ENCODE measurements at regions not wholly inside any gene's neighbourhood (a gene's known extent, or its start where the extent isn't known, plus 50 kb on each side); places are given as distances from the start of the nearest gene placed in this dataset.

DNA sequence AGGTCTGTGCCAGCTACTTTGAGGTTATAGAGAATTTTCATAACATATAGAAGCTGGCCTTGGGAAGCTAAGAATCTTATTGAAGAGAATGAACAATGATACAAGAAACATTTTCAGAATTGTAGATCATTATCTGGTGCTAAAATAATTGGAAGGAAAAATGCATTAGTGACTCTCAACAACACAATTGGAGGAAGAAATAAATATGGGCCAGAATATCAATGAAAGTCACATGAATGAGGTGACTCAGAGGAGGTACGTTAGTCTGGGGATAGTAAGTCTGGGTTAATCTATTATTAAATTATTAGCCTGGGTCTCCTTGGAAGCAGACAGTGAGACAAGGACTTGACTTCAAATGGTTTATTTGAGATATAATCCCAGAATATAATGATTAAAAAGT, 529.3 kb upstream of the SLIT2 start:
- Histone ChIP-seq H3K36me3 (replicated peaks in 1 of 2; ENCODE audit: control insufficient read depth in 1 of 2, insufficient read depth in 2 of 2, low read length in 2 of 2) (no peaks in the 10 kb centered on the region), H4K20me1 (ENCODE audit: insufficient read depth, low read length) (no peaks in the 10 kb centered on the region), H3K79me2 (ENCODE audit: insufficient read depth, low read length) (no peaks in the 10 kb centered on the region), H3K4me2 (replicated peaks; ENCODE audit: extremely low read depth, low read length, poor library complexity, severe bottlenecking) (no peak overlapping the region), H2AFZ (ENCODE audit: insufficient read depth, low read depth, low read length, poor library complexity, severe bottlenecking) (no peak overlapping the region), H3K27ac (ENCODE audit: low read depth in 1 of 2, low read length in 2 of 2) (no peak overlapping the region), H3K4me1 (ENCODE audit: control insufficient read depth in 1 of 2, insufficient read depth in 2 of 2, low read length in 2 of 2) (no peaks in the 10 kb centered on the region), H3K9me3 (replicated peaks in 1 of 2; ENCODE audit: control insufficient read depth in 1 of 2, insufficient read depth in 1 of 2, low read length in 2 of 2) (no peaks in the 10 kb centered on the region), H3K9ac (ENCODE audit: insufficient read depth, low read length, poor library complexity, severe bottlenecking) (no peak overlapping the region), H3K27me3 (ENCODE audit: control insufficient read depth in 2 of 2, insufficient read depth in 2 of 2, low read length in 2 of 2) (peaks cover 0 to 3% of the 10 kb centered on the region in 2 donors), H3K4me3 (replicated peaks in 1 of 3; ENCODE audit: low read depth in 2 of 3, low read length in 3 of 3) (no peak overlapping the region)
- H3K27me3 Mint-ChIP-seq (ENCODE audit: low read depth in 3 of 3): peaks cover 3 to 5% (median 4%) of the 10 kb centered on the region in 3 donors
- H3K27ac Mint-ChIP-seq: no peak overlapping the region
- peaks cover 0 to 5% (median 1%) of the 10 kb centered on the region in 7 donors for H3K9me3 Mint-ChIP-seq
- no peaks in the 10 kb centered on the region for H3K4me1 Mint-ChIP-seq
- DNase-seq: no peak
- TF ChIP-seq, protein P1, sequence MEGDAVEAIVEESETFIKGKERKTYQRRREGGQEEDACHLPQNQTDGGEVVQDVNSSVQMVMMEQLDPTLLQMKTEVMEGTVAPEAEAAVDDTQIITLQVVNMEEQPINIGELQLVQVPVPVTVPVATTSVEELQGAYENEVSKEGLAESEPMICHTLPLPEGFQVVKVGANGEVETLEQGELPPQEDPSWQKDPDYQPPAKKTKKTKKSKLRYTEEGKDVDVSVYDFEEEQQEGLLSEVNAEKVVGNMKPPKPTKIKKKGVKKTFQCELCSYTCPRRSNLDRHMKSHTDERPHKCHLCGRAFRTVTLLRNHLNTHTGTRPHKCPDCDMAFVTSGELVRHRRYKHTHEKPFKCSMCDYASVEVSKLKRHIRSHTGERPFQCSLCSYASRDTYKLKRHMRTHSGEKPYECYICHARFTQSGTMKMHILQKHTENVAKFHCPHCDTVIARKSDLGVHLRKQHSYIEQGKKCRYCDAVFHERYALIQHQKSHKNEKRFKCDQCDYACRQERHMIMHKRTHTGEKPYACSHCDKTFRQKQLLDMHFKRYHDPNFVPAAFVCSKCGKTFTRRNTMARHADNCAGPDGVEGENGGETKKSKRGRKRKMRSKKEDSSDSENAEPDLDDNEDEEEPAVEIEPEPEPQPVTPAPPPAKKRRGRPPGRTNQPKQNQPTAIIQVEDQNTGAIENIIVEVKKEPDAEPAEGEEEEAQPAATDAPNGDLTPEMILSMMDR (IDR thresholded peaks at IDR 0.05): no peak
- intact Hi-C loops (cut with micrococcal nuclease): no loop called here
- WGBS (ENCODE audit: insufficient coverage): no CpG with 5 or more reads among the region's 1 CpG
- H3K4me3 Mint-ChIP-seq: no peak overlapping the region
- H3K36me3 Mint-ChIP-seq: no peaks in the 10 kb centered on the region

DNA sequence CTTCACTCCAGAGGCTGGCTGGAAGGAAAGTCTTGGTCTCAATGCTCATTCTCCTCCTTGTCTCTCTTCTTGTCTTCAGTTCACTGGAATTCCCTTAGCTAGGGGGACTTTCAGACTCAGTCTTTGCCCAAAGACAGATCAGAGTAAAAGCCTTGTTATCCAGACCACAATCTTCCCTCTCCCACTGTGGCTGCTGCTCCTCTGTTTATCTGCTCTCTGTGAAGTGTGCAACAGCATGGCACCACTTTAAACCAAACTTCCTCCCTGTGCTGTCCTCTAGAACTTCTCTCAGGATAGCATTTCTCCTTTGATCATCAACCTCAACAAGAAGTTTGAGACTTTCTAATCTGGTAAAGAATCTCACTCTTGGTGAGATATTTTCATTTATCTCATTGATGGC, 530.1 kb upstream of the SLIT2 start:
- Histone ChIP-seq H3K4me2 (replicated peaks; ENCODE audit: extremely low read depth, low read length, poor library complexity, severe bottlenecking) (no peak overlapping the region), H3K79me2 (ENCODE audit: insufficient read depth, low read length) (no peaks in the 10 kb centered on the region), H3K4me1 (ENCODE audit: control insufficient read depth in 1 of 2, insufficient read depth in 2 of 2, low read length in 2 of 2) (no peaks in the 10 kb centered on the region), H4K20me1 (ENCODE audit: insufficient read depth, low read length) (no peaks in the 10 kb centered on the region), H3K27me3 (ENCODE audit: control insufficient read depth in 2 of 2, insufficient read depth in 2 of 2, low read length in 2 of 2) (peaks cover 0 to 3% of the 10 kb centered on the region in 2 donors), H2AFZ (ENCODE audit: insufficient read depth, low read depth, low read length, poor library complexity, severe bottlenecking) (no peak overlapping the region), H3K9ac (ENCODE audit: insufficient read depth, low read length, poor library complexity, severe bottlenecking) (no peak overlapping the region), H3K4me3 (replicated peaks in 1 of 3; ENCODE audit: low read depth in 2 of 3, low read length in 3 of 3) (no peak overlapping the region), H3K36me3 (replicated peaks in 1 of 2; ENCODE audit: control insufficient read depth in 1 of 2, insufficient read depth in 2 of 2, low read length in 2 of 2) (no peaks in the 10 kb centered on the region), H3K9me3 (replicated peaks in 1 of 2; ENCODE audit: control insufficient read depth in 1 of 2, insufficient read depth in 1 of 2, low read length in 2 of 2) (no peaks in the 10 kb centered on the region), H3K27ac (ENCODE audit: low read depth in 1 of 2, low read length in 2 of 2) (no peak overlapping the region)
- intact Hi-C loops (cut with micrococcal nuclease): no loop called here
- peaks cover 0 to 5% (median 1%) of the 10 kb centered on the region in 7 donors for H3K9me3 Mint-ChIP-seq
- peak overlapping the region in 1 of 7 donors; percentile 41 for H3K27ac Mint-ChIP-seq
- H3K4me1 Mint-ChIP-seq: no peaks in the 10 kb centered on the region
- DNase-seq: no peak
- no peaks in the 10 kb centered on the region for H3K36me3 Mint-ChIP-seq
- TF ChIP-seq, protein P1 (IDR thresholded peaks at IDR 0.05): no peak
- no peak overlapping the region for H3K4me3 Mint-ChIP-seq
- H3K27me3 Mint-ChIP-seq (ENCODE audit: low read depth in 3 of 3): peaks cover 0 to 5% (median 3%) of the 10 kb centered on the region in 3 donors
